ENCODE measurements at regions not wholly inside any gene's neighbourhood (a gene's known extent, or its start where the extent isn't known, plus 50 kb on each side); places are given as distances from the start of the nearest gene placed in this dataset.

- ATAC-seq, result no peak
- ChIA-PET CTCF (no interaction called here), POLR2A (no interaction called here)
- Mint-ChIP-seq H3K27me3 (ENCODE audit: low read depth) (peaks cover 4% of the 10 kb centered on the region), H3K9me3 (ENCODE audit: insufficient read depth) (no peaks in the 10 kb centered on the region), H3K4me3 (no peak overlapping the region), H3K27ac (no peak overlapping the region), H3K4me1 (ENCODE audit: low read depth) (no peaks in the 10 kb centered on the region), H3K36me3 (ENCODE audit: low read depth) (no peaks in the 10 kb centered on the region)
- no peak for DNase-seq
Measured at GRCh38 chr6:44549516-44549915, 162.0 kb downstream of the CDC5L start.

DNA sequence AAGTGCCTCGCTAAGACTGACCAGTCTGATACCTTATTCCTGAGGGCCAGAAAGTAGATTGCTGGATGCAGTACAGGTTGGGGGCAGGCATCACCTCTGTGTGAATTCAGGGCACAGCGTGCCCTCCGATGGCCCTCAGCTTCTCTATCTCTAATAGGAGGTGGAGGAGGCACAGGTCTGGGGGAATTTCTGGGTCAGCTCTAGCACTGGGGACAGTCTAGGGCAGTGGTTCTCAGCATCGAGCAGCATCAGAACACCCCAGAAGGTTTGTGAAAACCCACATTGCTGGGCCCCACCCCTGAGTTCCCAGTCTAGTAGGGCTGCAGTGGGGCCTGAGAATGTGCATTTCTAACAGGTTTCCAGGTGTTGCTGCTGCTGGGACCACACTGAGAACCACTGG, 166.7 kb downstream of the CDC5L start:
- ATAC-seq (no peak), DNase-seq (no peak)
- no peak overlapping the region for H3K27ac Mint-ChIP-seq
- ChIA-PET POLR2A (no interaction called here), CTCF (no interaction called here)
- H3K4me3 Mint-ChIP-seq, result no peak overlapping the region
- no peaks in the 10 kb centered on the region for H3K4me1 Mint-ChIP-seq (ENCODE audit: low read depth)
- H3K36me3 Mint-ChIP-seq (ENCODE audit: low read depth), result no peaks in the 10 kb centered on the region
- H3K9me3 Mint-ChIP-seq (ENCODE audit: insufficient read depth), result no peaks in the 10 kb centered on the region
- peaks cover 10% of the 10 kb centered on the region for H3K27me3 Mint-ChIP-seq (ENCODE audit: low read depth)

GRCh38 chr6:44554861-44555260, 167.4 kb downstream of the CDC5L start:
- CTCF ChIA-PET, result no interaction called here
- POLR2A ChIA-PET, result no interaction called here
- Mint-ChIP-seq H3K9me3 (ENCODE audit: insufficient read depth) (no peaks in the 10 kb centered on the region), H3K36me3 (ENCODE audit: low read depth) (no peaks in the 10 kb centered on the region), H3K27me3 (ENCODE audit: low read depth) (peaks cover 12% of the 10 kb centered on the region), H3K4me3 (no peak overlapping the region), H3K4me1 (ENCODE audit: low read depth) (no peaks in the 10 kb centered on the region), H3K27ac (no peak overlapping the region)
- ATAC-seq (no peak), DNase-seq (no peak)

GRCh38 chr6:44556046-44556445, 168.5 kb downstream of the CDC5L start:
- H3K27ac Mint-ChIP-seq, result no peak overlapping the region
- POLR2A ChIA-PET, result no interaction called here

DNA sequence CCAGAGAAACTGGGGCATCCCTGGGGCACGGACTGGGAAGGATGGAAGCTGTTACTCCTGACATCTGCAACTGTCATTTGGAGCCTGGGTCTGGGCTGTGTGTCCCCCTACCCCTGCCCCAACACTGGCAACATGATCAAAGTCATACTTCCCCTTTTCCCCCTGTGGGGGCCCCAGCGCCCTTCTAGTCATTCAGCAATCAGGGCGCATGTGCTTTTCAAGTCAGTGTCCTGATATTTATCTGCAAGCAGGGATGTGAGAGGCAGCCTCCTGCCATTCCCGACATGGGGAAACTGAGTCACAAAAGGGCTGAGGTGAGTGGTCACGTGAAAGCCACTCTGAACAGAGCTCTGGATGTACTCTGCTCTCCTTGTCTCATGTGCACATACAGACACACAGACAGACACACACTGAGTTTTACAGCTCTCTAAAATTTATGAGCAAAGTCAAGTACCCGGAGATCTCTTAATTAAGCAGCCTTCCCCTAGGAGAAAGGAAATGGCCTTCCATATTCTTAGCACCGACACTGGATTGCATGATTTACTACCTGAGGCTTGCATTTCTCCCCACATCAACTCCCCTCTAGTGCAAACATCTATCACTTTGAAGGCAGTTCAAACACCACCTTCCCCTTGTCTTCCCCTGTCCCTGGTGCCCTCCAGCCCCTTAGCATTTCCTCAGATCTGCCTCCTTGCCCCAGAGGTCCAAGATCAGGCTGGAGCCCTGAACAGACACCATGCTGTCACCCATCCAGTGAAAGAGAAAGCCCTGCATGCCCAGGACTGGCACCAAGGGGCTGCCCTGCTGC, 170.7 kb downstream of the CDC5L start:
- Mint-ChIP-seq H3K9me3 (ENCODE audit: insufficient read depth) (no peaks in the 10 kb centered on the region), H3K4me3 (no peak overlapping the region), H3K27me3 (ENCODE audit: low read depth) (peaks cover 28% of the 10 kb centered on the region), H3K4me1 (ENCODE audit: low read depth) (peaks cover 7% of the 10 kb centered on the region), H3K36me3 (ENCODE audit: low read depth) (no peaks in the 10 kb centered on the region), H3K27ac (no peak overlapping the region)
- no peak for ATAC-seq
- ChIA-PET CTCF (no interaction called here), POLR2A (no interaction called here)
- DNase-seq, result no peak

More at GRCh38 chr6:44556046-44556445, 168.5 kb downstream of the CDC5L start:
- no peak for DNase-seq
- Mint-ChIP-seq H3K9me3 (ENCODE audit: insufficient read depth) (no peaks in the 10 kb centered on the region), H3K36me3 (ENCODE audit: low read depth) (no peaks in the 10 kb centered on the region), H3K4me3 (no peak overlapping the region), H3K4me1 (ENCODE audit: low read depth) (no peaks in the 10 kb centered on the region), H3K27me3 (ENCODE audit: low read depth) (peaks cover 17% of the 10 kb centered on the region)
- ATAC-seq, result no peak
- CTCF ChIA-PET, result no interaction called here

GRCh38 chr6:44558832-44559251, 171.3 kb downstream of the CDC5L start:
- peaks cover 28% of the 10 kb centered on the region for H3K27me3 Mint-ChIP-seq (ENCODE audit: low read depth)
- no peak for DNase-seq
- POLR2A ChIA-PET, result no interaction called here
- ATAC-seq, result no peak
- CTCF ChIA-PET, result no interaction called here
- no peaks in the 10 kb centered on the region for H3K9me3 Mint-ChIP-seq (ENCODE audit: insufficient read depth)
- H3K4me1 Mint-ChIP-seq (ENCODE audit: low read depth), result peaks cover 7% of the 10 kb centered on the region
- H3K36me3 Mint-ChIP-seq (ENCODE audit: low read depth), result no peaks in the 10 kb centered on the region
- no peak overlapping the region for H3K4me3 Mint-ChIP-seq
- H3K27ac Mint-ChIP-seq, result no peak overlapping the region

DNA sequence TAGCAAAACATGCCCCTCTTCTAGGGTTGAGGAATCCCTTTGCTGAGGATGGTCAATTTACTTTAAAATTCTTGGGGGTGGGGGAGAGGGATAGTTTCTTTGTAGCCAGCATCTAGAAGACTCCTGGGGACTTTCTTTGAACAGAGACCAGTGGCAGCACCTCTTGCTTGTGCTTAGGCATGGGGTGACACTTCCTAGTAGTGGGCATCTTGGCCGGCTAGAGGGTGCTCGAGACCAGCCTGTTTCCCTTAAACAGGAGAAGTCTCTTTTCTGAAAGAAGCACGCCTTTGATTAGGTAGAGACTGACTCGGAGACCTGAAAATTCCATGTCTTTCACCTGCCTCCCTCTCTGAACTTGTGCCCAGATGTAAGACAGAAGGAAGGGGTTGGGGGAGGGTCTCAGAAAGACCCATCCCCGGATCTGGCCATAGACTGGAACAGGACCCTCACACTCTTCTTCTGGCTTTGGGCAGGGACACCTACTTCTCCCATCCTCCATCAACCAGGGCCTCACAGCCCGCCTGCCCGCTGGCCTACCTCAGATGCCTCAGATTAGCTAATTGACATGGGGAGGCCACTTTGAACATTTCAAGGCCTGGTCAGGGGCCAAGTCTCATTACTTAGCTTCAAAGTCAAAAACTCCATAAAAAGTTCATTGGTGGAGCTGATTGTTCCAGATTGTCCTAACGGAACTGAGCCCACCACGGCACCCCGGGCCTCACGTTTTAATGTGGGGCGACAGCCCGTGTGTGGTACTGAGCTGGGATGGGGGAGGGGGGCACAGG, 172.2 kb downstream of the CDC5L start:
- Mint-ChIP-seq H3K4me1 (ENCODE audit: low read depth) (peaks cover 7% of the 10 kb centered on the region), H3K4me3 (no peak overlapping the region), H3K36me3 (ENCODE audit: low read depth) (no peaks in the 10 kb centered on the region), H3K27ac (no peak overlapping the region), H3K9me3 (ENCODE audit: insufficient read depth) (no peaks in the 10 kb centered on the region), H3K27me3 (ENCODE audit: low read depth) (peaks cover 28% of the 10 kb centered on the region)
- no peak for DNase-seq
- POLR2A ChIA-PET, result no interaction called here
- CTCF ChIA-PET, result interaction anchor here (0.7 kb wide), 1 partner anchor 982 kb away, joined by 3 read pairs; no protein-coding TSS in a partner anchor
- ATAC-seq, result no peak

- Mint-ChIP-seq H3K27me3 (ENCODE audit: low read depth) (peaks cover 28% of the 10 kb centered on the region), H3K9me3 (ENCODE audit: insufficient read depth) (no peaks in the 10 kb centered on the region), H3K4me1 (ENCODE audit: low read depth) (peaks cover 7% of the 10 kb centered on the region), H3K27ac (no peak overlapping the region), H3K4me3 (no peak overlapping the region), H3K36me3 (ENCODE audit: low read depth) (no peaks in the 10 kb centered on the region)
- CTCF ChIA-PET, result no interaction called here
- POLR2A ChIA-PET, result no interaction called here
- no peak for DNase-seq
- no peak for ATAC-seq
Measured at GRCh38 chr6:44560458-44561059, 173.1 kb downstream of the CDC5L start.

DNA sequence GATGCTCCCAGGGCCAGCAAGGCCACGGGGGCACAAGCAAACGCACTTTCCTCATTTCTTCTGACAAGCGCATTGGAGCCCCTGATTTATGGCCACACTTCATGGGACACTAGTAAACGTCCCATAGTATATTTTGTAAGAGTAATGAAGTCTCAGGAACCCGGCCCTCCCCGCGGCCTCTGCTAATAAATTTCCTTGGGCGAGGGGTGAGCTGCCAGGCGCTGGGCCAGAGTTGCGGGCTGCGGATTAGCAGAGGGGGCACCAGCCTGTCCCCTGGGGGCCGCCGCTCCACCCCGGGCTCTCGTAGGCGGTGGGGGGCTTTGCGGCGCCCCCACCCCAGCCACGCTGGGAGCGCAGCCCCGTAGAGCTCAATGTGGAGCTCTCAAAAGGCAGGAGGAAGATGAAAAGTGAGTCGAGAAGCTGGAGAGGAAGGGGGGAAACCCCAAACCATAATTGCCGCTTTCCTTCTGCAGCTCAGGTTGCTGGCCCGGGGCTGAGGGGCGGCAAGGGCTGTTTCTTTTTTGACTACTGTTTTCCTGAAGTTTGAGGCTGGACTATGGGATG, 173.6 kb downstream of the CDC5L start:
- DNase-seq (no peak), ATAC-seq (no peak)
- Mint-ChIP-seq H3K36me3 (ENCODE audit: low read depth) (no peaks in the 10 kb centered on the region), H3K27me3 (ENCODE audit: low read depth) (peaks cover 28% of the 10 kb centered on the region), H3K9me3 (ENCODE audit: insufficient read depth) (no peaks in the 10 kb centered on the region), H3K4me1 (ENCODE audit: low read depth) (peaks cover 7% of the 10 kb centered on the region), H3K4me3 (no peak overlapping the region), H3K27ac (no peak overlapping the region)
- ChIA-PET CTCF (no interaction called here), POLR2A (no interaction called here)

GRCh38 chr6:44561832-44562665, 174.5 kb downstream of the CDC5L start:
- H3K9me3 Mint-ChIP-seq (ENCODE audit: insufficient read depth), result no peaks in the 10 kb centered on the region
- POLR2A ChIA-PET, result no interaction called here
- CTCF ChIA-PET, result no interaction called here
- ATAC-seq, result no peak
- no peak for DNase-seq
- H3K27ac Mint-ChIP-seq, result no peak overlapping the region
- H3K27me3 Mint-ChIP-seq (ENCODE audit: low read depth), result peaks cover 31% of the 10 kb centered on the region
- no peak overlapping the region for H3K4me3 Mint-ChIP-seq
- peaks cover 7% of the 10 kb centered on the region for H3K4me1 Mint-ChIP-seq (ENCODE audit: low read depth)
- H3K36me3 Mint-ChIP-seq (ENCODE audit: low read depth), result no peaks in the 10 kb centered on the region

DNA sequence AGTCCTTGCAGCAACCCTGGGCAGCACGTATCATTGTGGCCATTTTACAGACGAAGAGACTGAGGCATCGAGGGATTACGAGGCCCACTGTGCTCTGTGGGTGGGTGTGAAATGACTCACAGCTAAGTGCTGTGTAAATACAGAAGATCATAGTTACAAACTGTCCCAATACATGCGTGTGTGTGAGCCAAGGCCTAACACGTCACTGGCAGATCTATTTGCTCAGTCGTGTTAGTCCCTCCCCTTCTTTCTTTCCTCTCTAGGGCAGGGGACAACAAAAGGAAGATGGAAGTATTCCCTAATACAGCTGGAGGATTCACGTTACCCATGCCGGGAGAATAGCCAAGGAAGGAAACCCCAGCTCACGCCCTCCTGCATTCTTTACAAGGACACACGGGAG, 175.9 kb downstream of the CDC5L start:
- Mint-ChIP-seq H3K9me3 (ENCODE audit: insufficient read depth) (no peaks in the 10 kb centered on the region), H3K27ac (no peak overlapping the region), H3K27me3 (ENCODE audit: low read depth) (peaks cover 27% of the 10 kb centered on the region), H3K36me3 (ENCODE audit: low read depth) (no peaks in the 10 kb centered on the region), H3K4me3 (no peak overlapping the region), H3K4me1 (ENCODE audit: low read depth) (peaks cover 7% of the 10 kb centered on the region)
- DNase-seq, result no peak
- CTCF ChIA-PET, result interaction anchor here (1.2 kb wide), 1 partner anchor 88 kb away, joined by 3 read pairs; no protein-coding TSS in a partner anchor
- ATAC-seq, result no peak
- POLR2A ChIA-PET, result no interaction called here
